Endodermal cell (in vitro differentiated cells): ENCODE measurements at regions not wholly inside any gene's neighbourhood (a gene's known extent, or its start where the extent isn't known, plus 50 kb on each side); places are given as distances from the start of the nearest gene placed in this dataset.

Experiments used
- DNase-seq: peaks from one replicate; pipeline ENCODE4 v3.0.0-alpha.2; 2017
- H3K27ac ChIP-seq: 2 replicates; pipeline ENCODE4 v1.5.1; 2013; ENCODE audit warnings: mild to moderate bottlenecking, low read depth, low read length, moderate library complexity
- H3K27me3 ChIP-seq: 2 replicates; pipeline ENCODE4 v1.6.1; 2013; ENCODE audit warnings: mild to moderate bottlenecking, low read length, moderate library complexity; ENCODE audit not compliant: insufficient read depth, control insufficient read depth, poor library complexity, severe bottlenecking
- H3K36me3 ChIP-seq: 2 replicates; pipeline ENCODE4 v1.7.0; 2013; ENCODE audit warnings: mild to moderate bottlenecking, low read length, moderate library complexity; ENCODE audit not compliant: control insufficient read depth, insufficient read depth
- H3K4me1 ChIP-seq: one replicate; pipeline ENCODE4 v1.7.0; 2013; ENCODE audit warnings: low read length; ENCODE audit not compliant: control insufficient read depth, insufficient read depth
- H3K4me3 ChIP-seq: 2 replicates; pipeline ENCODE4 v1.5.1; 2013; ENCODE audit warnings: mild to moderate bottlenecking, low read length, moderate library complexity
- H3K9ac ChIP-seq: 2 replicates; pipeline ENCODE4 v1.6.1; 2013; ENCODE audit warnings: mild to moderate bottlenecking, low read length, moderate library complexity; ENCODE audit not compliant: poor library complexity, severe bottlenecking; ENCODE audit errors: extremely low read depth
- H3K9me3 ChIP-seq: 2 replicates; pipeline ENCODE4 v1.6.1; 2013; ENCODE audit warnings: mild to moderate bottlenecking, low read length, moderate library complexity; ENCODE audit not compliant: control insufficient read depth
- H3K27ac Mint-ChIP-seq: 2 replicates; pipeline ENCODE4 v1.8.0; 2020; ENCODE audit warnings: mixed read lengths
- H3K27me3 Mint-ChIP-seq: 2 replicates; pipeline ENCODE4 v1.8.0; 2021; ENCODE audit warnings: mild to moderate bottlenecking, mixed read lengths; ENCODE audit not compliant: insufficient read depth
- H3K36me3 Mint-ChIP-seq: 2 replicates; pipeline ENCODE4 v1.8.0; 2020; ENCODE audit warnings: low read depth, mixed read lengths
- H3K4me1 Mint-ChIP-seq: 2 replicates; pipeline ENCODE4 v1.8.0; 2020; ENCODE audit warnings: mixed read lengths
- H3K4me3 Mint-ChIP-seq: 2 replicates; pipeline ENCODE4 v1.8.0; 2020; ENCODE audit warnings: mild to moderate bottlenecking, moderate library complexity, mixed read lengths
- H3K9me3 Mint-ChIP-seq: 2 replicates; pipeline ENCODE4 v1.8.0; 2020; ENCODE audit warnings: mild to moderate bottlenecking, mixed read lengths
- CTCF ChIP-seq: fragments of 200-600 bp; sonication (generic); conservative IDR thresholded peaks from 2 replicates; pipeline ENCODE4 v1.5.0; 2021; ENCODE audit warnings: antibody characterized with exemption, mild to moderate bottlenecking
- WGBS, 2 experiments: methylation state at CpG; one replicate each; pipeline versions ENCODE4 v1.1.5 to v1.1.7; 2013; ENCODE audit warnings: missing lambda C conversion rate in 2 of 2, mixed read lengths in 1 of 2; ENCODE audit not compliant: insufficient coverage in 1 of 2, insufficient read length in 1 of 2; 5-methylcytosine and 5-hydroxymethylcytosine counted together

GRCh38 chr9:107886826-107887225 lies 397.3 kb upstream of the KLF4 start:
- H3K4me1 Mint-ChIP-seq = no peaks in the 10 kb centered on the region
- H3K27me3 Mint-ChIP-seq = peaks cover 31% of the 10 kb centered on the region
- no peaks in the 10 kb centered on the region for H3K4me1 ChIP-seq
- no peaks in the 10 kb centered on the region for H3K36me3 ChIP-seq
- H3K9ac ChIP-seq = no peak overlapping the region
- no peak for TF ChIP-seq CTCF
- H3K27me3 ChIP-seq = peaks cover 22% of the 10 kb centered on the region
- H3K9me3 ChIP-seq = peaks cover 11% of the 10 kb centered on the region
- H3K9me3 Mint-ChIP-seq = peaks cover 5% of the 10 kb centered on the region
- DNase-seq = no peak
- H3K4me3 ChIP-seq = no peak overlapping the region
- no peak overlapping the region for H3K27ac ChIP-seq
- no peaks in the 10 kb centered on the region for H3K36me3 Mint-ChIP-seq
- no peak overlapping the region for H3K4me3 Mint-ChIP-seq
- no peak overlapping the region for H3K27ac Mint-ChIP-seq

GRCh38 chr9:107883496-107884124 lies 394.0 kb upstream of the KLF4 start:
- Histone ChIP-seq H3K4me3 (no peak overlapping the region), H3K9ac (no peak overlapping the region), H3K27ac (no peak overlapping the region), H3K4me1 (no peaks in the 10 kb centered on the region), H3K27me3 (peaks cover 22% of the 10 kb centered on the region), H3K9me3 (no peaks in the 10 kb centered on the region), H3K36me3 (no peaks in the 10 kb centered on the region)
- Mint-ChIP-seq H3K4me1 (peaks cover 6% of the 10 kb centered on the region), H3K27me3 (peaks cover 36% of the 10 kb centered on the region), H3K9me3 (peaks cover 3% of the 10 kb centered on the region), H3K27ac (no peak overlapping the region), H3K36me3 (no peaks in the 10 kb centered on the region), H3K4me3 (no peak overlapping the region)
- DNase-seq = no peak
- WGBS, 2 experiments = 94 to 100% methylated on average over 2 to 4 of the region's 4 CpGs
- no peak for TF ChIP-seq CTCF

GRCh38 chr9:107881626-107882300 lies 392.2 kb upstream of the KLF4 start:
- H3K36me3 Mint-ChIP-seq = no peaks in the 10 kb centered on the region
- no peak for TF ChIP-seq CTCF
- Histone ChIP-seq H3K4me1 (no peaks in the 10 kb centered on the region), H3K36me3 (no peaks in the 10 kb centered on the region), H3K27me3 (peaks cover 33% of the 10 kb centered on the region), H3K9me3 (no peaks in the 10 kb centered on the region), H3K27ac (no peak overlapping the region), H3K9ac (no peak overlapping the region), H3K4me3 (no peak overlapping the region)
- no peak for DNase-seq
- H3K9me3 Mint-ChIP-seq = no peaks in the 10 kb centered on the region
- WGBS, 2 experiments = 83 to 93% methylated on average over 1 to 2 of the region's 2 CpGs
- H3K27me3 Mint-ChIP-seq = peaks cover 50% of the 10 kb centered on the region
- peaks cover 6% of the 10 kb centered on the region for H3K4me1 Mint-ChIP-seq
- H3K27ac Mint-ChIP-seq = no peak overlapping the region
- no peak overlapping the region for H3K4me3 Mint-ChIP-seq
